Nephron (organoid): ENCODE measurements at regions not wholly inside any gene's neighbourhood (a gene's known extent, or its start where the extent isn't known, plus 50 kb on each side); places are given as distances from the start of the nearest gene placed in this dataset.

ENCODE experiments used
- H3K27ac Mint-ChIP-seq, 3 experiments: 2 replicates each; pipeline ENCODE4 v1.8.0; 2020; ENCODE audit warnings: mixed read lengths in 3 of 3, mild to moderate bottlenecking in 2 of 3, moderate library complexity in 1 of 3
- H3K27me3 Mint-ChIP-seq: 2 replicates; pipeline ENCODE4 v1.8.0; 2021; ENCODE audit warnings: low read depth, mild to moderate bottlenecking, moderate library complexity, mixed read lengths
- H3K36me3 Mint-ChIP-seq: 2 replicates; pipeline ENCODE4 v1.8.0; 2020; ENCODE audit warnings: low read depth, mixed read lengths
- H3K4me1 Mint-ChIP-seq: 2 replicates; pipeline ENCODE4 v1.8.0; 2020; ENCODE audit warnings: mixed read lengths
- H3K4me3 Mint-ChIP-seq, 3 experiments: 2 replicates each; pipeline ENCODE4 v1.8.0; 2020; ENCODE audit warnings: mild to moderate bottlenecking in 3 of 3, mixed read lengths in 3 of 3, moderate library complexity in 2 of 3
- H3K9me3 Mint-ChIP-seq: 2 replicates; pipeline ENCODE4 v1.8.0; 2020; ENCODE audit warnings: mixed read lengths
- CTCF ChIP-seq, 3 experiments: fragments of 200-600 bp; sonication (generic); IDR thresholded peaks; one replicate each; pipeline ENCODE4 v1.5.0; 2021; ENCODE audit warnings: antibody characterized with exemption in 3 of 3; ENCODE audit not compliant: unreplicated experiment in 3 of 3

DNA sequence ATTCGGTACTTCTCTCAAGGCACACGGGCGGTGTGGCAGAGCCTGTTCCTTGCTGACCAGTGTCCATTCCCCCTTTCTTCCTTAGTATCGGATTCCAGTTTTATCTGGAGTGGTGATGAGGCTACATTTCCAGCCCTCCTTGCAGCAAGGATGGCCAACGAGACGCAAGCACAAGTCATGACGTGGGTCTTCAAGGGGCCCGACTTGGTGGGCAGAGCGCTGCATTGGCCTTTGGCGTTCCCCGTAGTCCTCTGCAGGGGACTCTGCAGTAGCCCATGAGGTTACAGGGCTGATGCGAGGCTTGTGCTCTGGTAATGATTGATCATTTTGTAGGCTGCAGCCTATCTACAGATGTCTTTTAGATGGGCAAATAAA is 194.5 kb downstream of the OPA1 start:
- H3K4me1 Mint-ChIP-seq, result peaks cover 73% of the 10 kb centered on the region
- TF ChIP-seq CTCF (IDR thresholded peaks at IDR 0.05; ENCODE audit: unreplicated experiment in 3 of 3), result no peak
- no peak overlapping the region for H3K4me3 Mint-ChIP-seq
- no peaks in the 10 kb centered on the region for H3K36me3 Mint-ChIP-seq
- no peaks in the 10 kb centered on the region for H3K9me3 Mint-ChIP-seq
- H3K27me3 Mint-ChIP-seq, result peaks cover 45% of the 10 kb centered on the region
- H3K27ac Mint-ChIP-seq, result no peak overlapping the region

DNA sequence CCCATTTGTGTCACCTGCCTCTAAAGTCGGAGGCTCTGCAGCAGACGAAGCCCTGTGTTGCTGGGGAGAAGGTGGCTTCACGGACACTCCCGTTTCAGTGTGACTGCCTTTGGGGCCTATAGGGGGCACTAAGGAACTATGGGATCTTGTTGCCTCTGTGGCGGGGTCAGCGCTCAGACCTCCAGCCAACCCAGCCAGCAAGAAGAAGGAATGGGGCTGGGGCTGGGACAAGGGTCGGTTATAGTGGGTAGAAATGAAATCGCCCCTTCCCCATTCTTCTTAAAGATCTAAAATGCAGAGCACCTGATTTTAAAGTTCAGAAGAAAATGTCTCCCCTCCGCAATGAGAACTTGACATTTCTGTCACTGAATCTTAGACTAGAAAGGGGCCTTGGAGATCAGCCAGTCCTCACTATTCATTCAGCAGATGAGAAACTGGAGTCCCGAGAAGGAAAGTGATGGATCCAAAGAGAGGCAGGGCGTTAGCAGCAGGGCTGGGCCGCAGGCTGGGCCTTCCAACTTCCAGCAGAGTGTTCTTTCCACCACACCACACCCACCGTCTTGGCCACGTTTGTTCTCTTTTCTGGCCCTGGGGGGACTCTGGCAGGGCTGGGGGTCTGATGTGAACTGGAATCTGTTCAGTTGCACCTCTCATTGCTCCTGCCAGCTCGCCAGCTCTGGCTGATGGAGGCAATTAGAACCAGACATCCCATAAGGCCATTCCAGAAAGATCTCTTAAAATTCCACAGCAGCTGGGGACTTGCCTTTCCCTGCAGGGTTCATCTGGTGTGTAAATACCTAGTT is 195.4 kb downstream of the OPA1 start:
- peak; percentile 76 to 91 (median 79) for TF ChIP-seq CTCF (IDR thresholded peaks at IDR 0.05; ENCODE audit: unreplicated experiment in 3 of 3)
- Mint-ChIP-seq H3K36me3 (no peaks in the 10 kb centered on the region), H3K27me3 (peaks cover 45% of the 10 kb centered on the region), H3K27ac (peak overlapping the region; percentile 26 to 57 (median 43)), H3K4me1 (peaks cover 73% of the 10 kb centered on the region), H3K4me3 (no peak overlapping the region), H3K9me3 (no peaks in the 10 kb centered on the region)

DNA sequence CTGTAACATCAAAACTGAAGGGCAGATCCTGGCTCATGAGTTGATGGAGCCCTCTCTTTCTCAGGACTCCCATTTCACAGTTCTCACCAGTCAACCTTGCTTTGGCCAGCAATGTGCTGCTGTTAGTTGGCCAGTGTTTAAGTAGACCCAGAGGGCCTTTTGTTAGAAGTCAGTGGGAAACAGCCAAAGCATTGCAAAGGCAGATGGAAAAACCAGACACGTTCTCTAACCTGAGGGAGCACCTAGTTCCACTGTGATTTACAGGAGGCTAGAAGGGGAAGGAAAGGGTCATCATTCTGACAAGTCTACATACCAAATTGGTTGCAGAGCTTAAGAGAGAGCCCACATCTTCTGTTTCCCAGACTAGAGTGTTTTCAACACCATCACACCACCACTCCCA is 196.4 kb downstream of the OPA1 start:
- H3K4me3 Mint-ChIP-seq, result no peak overlapping the region
- peaks cover 75% of the 10 kb centered on the region for H3K4me1 Mint-ChIP-seq
- H3K36me3 Mint-ChIP-seq, result no peaks in the 10 kb centered on the region
- H3K27me3 Mint-ChIP-seq, result peaks cover 45% of the 10 kb centered on the region
- TF ChIP-seq CTCF (IDR thresholded peaks at IDR 0.05; ENCODE audit: unreplicated experiment in 3 of 3), result no peak
- peak overlapping the region in 2 of 3 experiments; percentile 15 to 43 for H3K27ac Mint-ChIP-seq
- no peaks in the 10 kb centered on the region for H3K9me3 Mint-ChIP-seq

GRCh38 chr3:193790086-193790990 is 197.3 kb downstream of the OPA1 start:
- Mint-ChIP-seq H3K4me1 (peaks cover 75% of the 10 kb centered on the region), H3K36me3 (no peaks in the 10 kb centered on the region), H3K27me3 (peaks cover 46% of the 10 kb centered on the region), H3K9me3 (no peaks in the 10 kb centered on the region), H3K27ac (peak overlapping the region in 1 of 3 experiments; percentile 43), H3K4me3 (no peak overlapping the region)
- no peak for TF ChIP-seq CTCF (IDR thresholded peaks at IDR 0.05; ENCODE audit: unreplicated experiment in 3 of 3)

DNA sequence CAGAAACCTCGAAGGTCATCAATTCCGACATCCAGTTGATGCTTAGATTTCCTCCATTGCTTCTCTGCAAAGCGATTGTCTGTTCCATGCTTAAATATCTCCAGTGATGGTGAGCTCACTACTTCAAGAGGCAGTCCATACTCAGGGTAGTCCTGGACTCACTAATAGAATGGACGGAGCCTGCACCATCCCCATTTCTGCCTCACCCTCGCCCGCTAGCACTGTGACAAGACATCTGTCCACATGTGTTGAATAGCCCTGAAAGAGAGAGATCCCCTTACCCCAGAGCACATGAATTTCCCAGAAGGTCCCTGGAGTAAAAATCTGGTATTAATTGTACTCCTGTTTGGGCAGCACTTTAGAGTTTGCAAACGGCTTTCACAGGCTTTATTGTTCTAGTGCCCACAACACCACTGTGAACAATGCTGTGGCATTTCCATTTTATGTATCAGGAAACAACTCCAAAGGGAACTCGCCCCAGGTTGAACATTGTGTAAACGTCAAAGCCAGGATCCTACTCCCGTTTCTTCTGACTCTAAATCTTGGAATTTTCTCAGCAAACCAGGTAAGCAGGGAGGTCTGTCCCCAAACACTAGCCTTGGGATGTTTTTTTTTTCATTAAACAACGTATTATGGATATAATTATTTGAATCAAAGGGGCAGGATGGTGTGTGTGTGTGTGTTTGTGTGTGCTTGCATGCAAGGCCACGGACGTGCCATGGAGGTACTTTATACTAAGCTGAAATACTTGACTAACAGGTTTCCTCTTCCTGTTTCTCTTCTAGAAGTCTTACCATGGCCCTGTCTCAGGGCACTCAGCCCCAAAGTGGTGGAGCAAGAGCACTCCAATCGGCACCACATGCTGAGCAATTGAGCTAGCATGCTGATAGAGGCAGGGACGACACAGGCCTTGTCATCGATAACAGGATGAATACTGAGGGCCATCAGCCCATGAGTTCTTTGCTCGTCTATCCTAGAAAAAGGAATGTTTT is 198.3 kb downstream of the OPA1 start:
- Mint-ChIP-seq H3K4me1 (peaks cover 80% of the 10 kb centered on the region), H3K27ac (peak overlapping the region; percentile 22 to 62 (median 52)), H3K9me3 (no peaks in the 10 kb centered on the region), H3K4me3 (no peak overlapping the region), H3K36me3 (no peaks in the 10 kb centered on the region), H3K27me3 (peaks cover 48% of the 10 kb centered on the region)
- no peak for TF ChIP-seq CTCF (IDR thresholded peaks at IDR 0.05; ENCODE audit: unreplicated experiment in 3 of 3)
